ENCODE measurements at regions not wholly inside any gene's neighbourhood (a gene's known extent, or its start where the extent isn't known, plus 50 kb on each side); places are given as distances from the start of the nearest gene placed in this dataset.

DNA sequence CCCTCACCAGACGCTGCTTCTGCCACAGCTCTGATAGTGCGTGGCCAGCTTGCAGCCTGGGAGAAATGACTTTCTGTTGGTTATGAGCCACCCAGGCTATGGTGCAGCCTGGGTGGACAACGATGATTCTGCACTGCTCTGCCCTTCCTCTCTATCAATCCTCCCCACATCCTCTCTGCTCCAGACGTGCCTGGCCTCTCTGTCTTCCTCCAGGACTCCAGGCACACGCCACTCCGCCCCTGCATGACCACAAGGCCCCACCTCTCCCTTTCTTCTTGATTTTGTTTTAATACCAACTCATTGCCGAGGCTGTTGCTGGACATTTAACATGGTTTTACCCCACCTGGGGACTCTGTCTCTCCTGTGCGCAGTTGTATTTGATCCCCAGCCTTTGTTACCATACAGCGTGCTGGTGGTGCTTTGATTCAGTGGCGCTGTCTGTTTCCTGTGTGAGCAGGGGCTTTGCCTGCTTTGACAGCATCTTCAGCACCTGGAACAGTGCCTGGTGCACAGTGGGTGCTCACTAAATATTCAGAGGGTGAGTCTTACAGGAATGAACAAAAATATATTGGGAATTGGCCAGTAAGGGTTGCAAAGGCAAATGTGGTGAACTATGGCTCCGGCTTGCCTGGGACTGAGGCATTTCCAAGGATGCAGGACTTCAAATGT lies 280.9 kb downstream of the CDH26 start:
- TF ChIP-seq ESRRG (CRISPR knock-in tag; IDR thresholded peaks at IDR 0.05): no peak
- ATAC-seq: no peak

DNA sequence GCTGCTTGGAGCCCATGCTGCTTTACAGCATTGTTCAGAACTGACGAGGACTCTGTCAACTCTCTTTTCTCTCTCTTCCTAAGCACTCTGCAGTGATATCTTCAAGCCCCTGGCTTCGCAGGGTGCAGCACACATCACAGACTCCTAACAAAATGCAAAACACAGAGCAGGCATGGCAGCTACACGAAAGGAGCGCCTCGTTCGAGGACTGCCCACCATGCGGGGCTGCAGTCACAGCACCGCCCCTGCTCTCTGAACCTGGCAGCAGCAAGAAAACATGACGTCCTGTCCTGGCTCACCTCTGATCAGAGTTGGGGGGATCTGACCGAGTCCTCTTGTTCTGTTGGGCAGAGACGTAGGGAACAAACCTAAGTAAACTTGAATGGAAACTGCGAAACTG lies 281.7 kb downstream of the CDH26 start:
- TF ChIP-seq TOX (CRISPR knock-in tag; IDR thresholded peaks at IDR 0.05; ENCODE audit: borderline replicate concordance): no peak
- no peak for TF ChIP-seq BACH2 (CRISPR knock-in tag; IDR thresholded peaks at IDR 0.05; ENCODE audit: borderline replicate concordance)
- TF ChIP-seq OSR1 (CRISPR knock-in tag; IDR thresholded peaks at IDR 0.05): no peak
- TF ChIP-seq ZFP3 (CRISPR knock-in tag; IDR thresholded peaks at IDR 0.05): no peak
- no peak for TF ChIP-seq TCF4 (CRISPR knock-in tag; IDR thresholded peaks at IDR 0.05; ENCODE audit: borderline replicate concordance)
- no peak for TF ChIP-seq SNAI2 (CRISPR knock-in tag; IDR thresholded peaks at IDR 0.05)
- ATAC-seq: no peak

DNA sequence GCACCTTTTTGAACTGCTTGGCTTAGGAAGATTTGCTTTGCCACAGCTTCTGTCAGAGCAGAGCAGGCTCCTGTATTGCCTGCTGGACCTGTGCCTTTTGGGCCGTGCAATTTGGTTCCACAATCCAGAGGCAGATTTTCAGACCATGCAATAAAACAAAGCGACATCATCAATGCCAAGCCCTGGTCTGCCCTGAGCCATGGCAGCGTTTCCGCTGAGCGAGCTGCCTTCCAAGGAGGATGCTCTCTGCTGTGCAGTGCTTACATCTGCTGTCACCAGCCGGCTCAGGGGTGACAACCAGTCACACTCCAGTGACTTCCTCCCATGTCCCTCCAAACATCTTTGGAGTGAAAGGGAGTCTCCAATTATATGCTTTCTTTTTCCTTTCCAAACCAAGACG lies 282.2 kb downstream of the CDH26 start:
- ATAC-seq: no peak
- TF ChIP-seq TOX (CRISPR knock-in tag; IDR thresholded peaks at IDR 0.05; ENCODE audit: borderline replicate concordance) (no peak), PPARA (CRISPR knock-in tag; IDR thresholded peaks at IDR 0.05; ENCODE audit: borderline replicate concordance) (no peak), CSDC2 (CRISPR knock-in tag; IDR thresholded peaks at IDR 0.05) (no peak), BACH2 (CRISPR knock-in tag; IDR thresholded peaks at IDR 0.05; ENCODE audit: borderline replicate concordance) (no peak), ARNTL (CRISPR knock-in tag; IDR thresholded peaks at IDR 0.05; ENCODE audit: borderline replicate concordance, low read depth) (no peak), ZFP30 (CRISPR knock-in tag; IDR thresholded peaks at IDR 0.05) (no peak), ZNF70 (CRISPR knock-in tag; IDR thresholded peaks at IDR 0.05) (no peak), ZNF565 (CRISPR knock-in tag; conservative IDR thresholded peaks at IDR 0.05; ENCODE audit: low read depth) (no peak)

DNA sequence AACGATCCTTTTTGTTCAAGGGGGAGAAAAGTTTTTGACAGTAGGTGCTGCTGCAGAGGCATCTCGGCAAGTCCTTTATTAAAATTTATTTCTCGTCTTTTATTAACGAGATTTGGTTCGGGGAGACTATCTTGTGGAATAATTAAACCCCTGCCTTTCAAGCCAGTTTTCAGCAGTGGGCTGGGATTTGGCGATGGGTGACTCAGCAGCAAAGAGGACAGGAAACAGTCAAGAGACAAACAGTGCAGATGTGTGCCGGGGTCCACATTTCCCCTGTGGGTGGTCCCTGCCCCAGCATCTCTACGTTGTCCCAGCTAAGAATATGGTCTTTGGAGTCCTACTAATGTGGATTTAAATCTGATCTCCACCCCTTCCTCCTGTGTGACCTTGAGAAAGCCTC lies 282.8 kb downstream of the CDH26 start:
- no peak for TF ChIP-seq ZFP3 (CRISPR knock-in tag; IDR thresholded peaks at IDR 0.05)
- ATAC-seq: no peak

DNA sequence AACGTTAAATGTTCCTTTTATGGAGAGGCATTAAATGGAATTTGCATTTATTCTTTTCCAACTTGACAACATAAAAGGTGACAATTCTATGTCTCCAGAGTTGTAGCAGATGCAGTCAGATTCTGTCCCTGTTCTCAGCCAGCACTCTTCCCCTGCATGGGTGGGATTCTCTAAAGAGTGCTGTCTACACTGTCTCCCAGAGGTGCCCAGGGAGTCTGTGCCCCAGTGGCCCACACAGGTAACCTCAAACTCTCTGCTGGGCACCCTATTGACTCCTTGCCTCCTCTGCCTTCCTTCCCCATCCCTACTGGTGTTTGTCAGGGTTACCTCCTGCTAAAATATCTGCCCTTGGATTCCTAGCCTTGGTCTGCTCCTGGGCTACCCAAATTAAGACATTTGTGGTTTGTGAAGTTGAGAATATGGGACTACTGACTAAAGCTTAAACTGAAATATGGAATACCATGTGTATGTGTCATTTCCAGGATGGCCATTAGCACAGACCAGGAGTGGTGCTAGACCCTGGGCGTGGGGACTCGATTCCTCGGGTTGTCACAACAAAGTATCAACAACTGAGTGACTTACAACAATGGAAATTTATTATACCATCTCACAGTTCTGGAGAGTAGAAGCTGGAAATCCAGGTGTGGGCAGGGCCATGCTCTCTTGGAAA lies 284.7 kb downstream of the CDH26 start:
- ATAC-seq: no peak
- TF ChIP-seq, protein P1, sequence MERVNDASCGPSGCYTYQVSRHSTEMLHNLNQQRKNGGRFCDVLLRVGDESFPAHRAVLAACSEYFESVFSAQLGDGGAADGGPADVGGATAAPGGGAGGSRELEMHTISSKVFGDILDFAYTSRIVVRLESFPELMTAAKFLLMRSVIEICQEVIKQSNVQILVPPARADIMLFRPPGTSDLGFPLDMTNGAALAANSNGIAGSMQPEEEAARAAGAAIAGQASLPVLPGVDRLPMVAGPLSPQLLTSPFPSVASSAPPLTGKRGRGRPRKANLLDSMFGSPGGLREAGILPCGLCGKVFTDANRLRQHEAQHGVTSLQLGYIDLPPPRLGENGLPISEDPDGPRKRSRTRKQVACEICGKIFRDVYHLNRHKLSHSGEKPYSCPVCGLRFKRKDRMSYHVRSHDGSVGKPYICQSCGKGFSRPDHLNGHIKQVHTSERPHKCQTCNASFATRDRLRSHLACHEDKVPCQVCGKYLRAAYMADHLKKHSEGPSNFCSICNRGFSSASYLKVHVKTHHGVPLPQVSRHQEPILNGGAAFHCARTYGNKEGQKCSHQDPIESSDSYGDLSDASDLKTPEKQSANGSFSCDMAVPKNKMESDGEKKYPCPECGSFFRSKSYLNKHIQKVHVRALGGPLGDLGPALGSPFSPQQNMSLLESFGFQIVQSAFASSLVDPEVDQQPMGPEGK (CRISPR knock-in tag; IDR thresholded peaks at IDR 0.05; ENCODE audit: borderline replicate concordance): no peak
- no peak for TF ChIP-seq TOX (CRISPR knock-in tag; IDR thresholded peaks at IDR 0.05; ENCODE audit: borderline replicate concordance)
- no peak for TF ChIP-seq GLIS3 (CRISPR knock-in tag; IDR thresholded peaks at IDR 0.05)
- TF ChIP-seq, protein P2, sequence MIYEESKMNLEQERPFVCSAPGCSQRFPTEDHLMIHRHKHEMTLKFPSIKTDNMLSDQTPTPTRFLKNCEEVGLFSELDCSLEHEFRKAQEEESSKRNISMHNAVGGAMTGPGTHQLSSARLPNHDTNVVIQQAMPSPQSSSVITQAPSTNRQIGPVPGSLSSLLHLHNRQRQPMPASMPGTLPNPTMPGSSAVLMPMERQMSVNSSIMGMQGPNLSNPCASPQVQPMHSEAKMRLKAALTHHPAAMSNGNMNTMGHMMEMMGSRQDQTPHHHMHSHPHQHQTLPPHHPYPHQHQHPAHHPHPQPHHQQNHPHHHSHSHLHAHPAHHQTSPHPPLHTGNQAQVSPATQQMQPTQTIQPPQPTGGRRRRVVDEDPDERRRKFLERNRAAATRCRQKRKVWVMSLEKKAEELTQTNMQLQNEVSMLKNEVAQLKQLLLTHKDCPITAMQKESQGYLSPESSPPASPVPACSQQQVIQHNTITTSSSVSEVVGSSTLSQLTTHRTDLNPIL (CRISPR knock-in tag; IDR thresholded peaks at IDR 0.05; ENCODE audit: low read depth): no peak
- no peak for TF ChIP-seq CSDC2 (CRISPR knock-in tag; IDR thresholded peaks at IDR 0.05)
- no peak for TF ChIP-seq SNAI2 (CRISPR knock-in tag; IDR thresholded peaks at IDR 0.05)
- no peak for TF ChIP-seq ZNF565 (CRISPR knock-in tag; conservative IDR thresholded peaks at IDR 0.05; ENCODE audit: low read depth)
- no peak for TF ChIP-seq ZNF70 (CRISPR knock-in tag; IDR thresholded peaks at IDR 0.05)
- no peak for TF ChIP-seq ZC3H10 (CRISPR knock-in tag; IDR thresholded peaks at IDR 0.05)
- TF ChIP-seq, protein P3, sequence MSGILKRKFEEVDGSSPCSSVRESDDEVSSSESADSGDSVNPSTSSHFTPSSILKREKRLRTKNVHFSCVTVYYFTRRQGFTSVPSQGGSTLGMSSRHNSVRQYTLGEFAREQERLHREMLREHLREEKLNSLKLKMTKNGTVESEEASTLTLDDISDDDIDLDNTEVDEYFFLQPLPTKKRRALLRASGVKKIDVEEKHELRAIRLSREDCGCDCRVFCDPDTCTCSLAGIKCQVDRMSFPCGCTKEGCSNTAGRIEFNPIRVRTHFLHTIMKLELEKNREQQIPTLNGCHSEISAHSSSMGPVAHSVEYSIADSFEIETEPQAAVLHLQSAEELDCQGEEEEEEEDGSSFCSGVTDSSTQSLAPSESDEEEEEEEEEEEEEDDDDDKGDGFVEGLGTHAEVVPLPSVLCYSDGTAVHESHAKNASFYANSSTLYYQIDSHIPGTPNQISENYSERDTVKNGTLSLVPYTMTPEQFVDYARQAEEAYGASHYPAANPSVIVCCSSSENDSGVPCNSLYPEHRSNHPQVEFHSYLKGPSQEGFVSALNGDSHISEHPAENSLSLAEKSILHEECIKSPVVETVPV (CRISPR knock-in tag; IDR thresholded peaks at IDR 0.05): no peak
- no peak for TF ChIP-seq ZFP30 (CRISPR knock-in tag; IDR thresholded peaks at IDR 0.05)
- TF ChIP-seq ZNF8 (CRISPR knock-in tag; IDR thresholded peaks at IDR 0.05): no peak
- no peak for TF ChIP-seq ZFP3 (CRISPR knock-in tag; IDR thresholded peaks at IDR 0.05)
- TF ChIP-seq, protein P4, sequence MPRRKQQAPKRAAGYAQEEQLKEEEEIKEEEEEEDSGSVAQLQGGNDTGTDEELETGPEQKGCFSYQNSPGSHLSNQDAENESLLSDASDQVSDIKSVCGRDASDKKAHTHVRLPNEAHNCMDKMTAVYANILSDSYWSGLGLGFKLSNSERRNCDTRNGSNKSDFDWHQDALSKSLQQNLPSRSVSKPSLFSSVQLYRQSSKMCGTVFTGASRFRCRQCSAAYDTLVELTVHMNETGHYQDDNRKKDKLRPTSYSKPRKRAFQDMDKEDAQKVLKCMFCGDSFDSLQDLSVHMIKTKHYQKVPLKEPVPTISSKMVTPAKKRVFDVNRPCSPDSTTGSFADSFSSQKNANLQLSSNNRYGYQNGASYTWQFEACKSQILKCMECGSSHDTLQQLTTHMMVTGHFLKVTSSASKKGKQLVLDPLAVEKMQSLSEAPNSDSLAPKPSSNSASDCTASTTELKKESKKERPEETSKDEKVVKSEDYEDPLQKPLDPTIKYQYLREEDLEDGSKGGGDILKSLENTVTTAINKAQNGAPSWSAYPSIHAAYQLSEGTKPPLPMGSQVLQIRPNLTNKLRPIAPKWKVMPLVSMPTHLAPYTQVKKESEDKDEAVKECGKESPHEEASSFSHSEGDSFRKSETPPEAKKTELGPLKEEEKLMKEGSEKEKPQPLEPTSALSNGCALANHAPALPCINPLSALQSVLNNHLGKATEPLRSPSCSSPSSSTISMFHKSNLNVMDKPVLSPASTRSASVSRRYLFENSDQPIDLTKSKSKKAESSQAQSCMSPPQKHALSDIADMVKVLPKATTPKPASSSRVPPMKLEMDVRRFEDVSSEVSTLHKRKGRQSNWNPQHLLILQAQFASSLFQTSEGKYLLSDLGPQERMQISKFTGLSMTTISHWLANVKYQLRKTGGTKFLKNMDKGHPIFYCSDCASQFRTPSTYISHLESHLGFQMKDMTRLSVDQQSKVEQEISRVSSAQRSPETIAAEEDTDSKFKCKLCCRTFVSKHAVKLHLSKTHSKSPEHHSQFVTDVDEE (CRISPR knock-in tag; IDR thresholded peaks at IDR 0.05): no peak
- no peak for TF ChIP-seq PPARA (CRISPR knock-in tag; IDR thresholded peaks at IDR 0.05; ENCODE audit: borderline replicate concordance)
- no peak for TF ChIP-seq BACH2 (CRISPR knock-in tag; IDR thresholded peaks at IDR 0.05; ENCODE audit: borderline replicate concordance)
- TF ChIP-seq, protein P5, sequence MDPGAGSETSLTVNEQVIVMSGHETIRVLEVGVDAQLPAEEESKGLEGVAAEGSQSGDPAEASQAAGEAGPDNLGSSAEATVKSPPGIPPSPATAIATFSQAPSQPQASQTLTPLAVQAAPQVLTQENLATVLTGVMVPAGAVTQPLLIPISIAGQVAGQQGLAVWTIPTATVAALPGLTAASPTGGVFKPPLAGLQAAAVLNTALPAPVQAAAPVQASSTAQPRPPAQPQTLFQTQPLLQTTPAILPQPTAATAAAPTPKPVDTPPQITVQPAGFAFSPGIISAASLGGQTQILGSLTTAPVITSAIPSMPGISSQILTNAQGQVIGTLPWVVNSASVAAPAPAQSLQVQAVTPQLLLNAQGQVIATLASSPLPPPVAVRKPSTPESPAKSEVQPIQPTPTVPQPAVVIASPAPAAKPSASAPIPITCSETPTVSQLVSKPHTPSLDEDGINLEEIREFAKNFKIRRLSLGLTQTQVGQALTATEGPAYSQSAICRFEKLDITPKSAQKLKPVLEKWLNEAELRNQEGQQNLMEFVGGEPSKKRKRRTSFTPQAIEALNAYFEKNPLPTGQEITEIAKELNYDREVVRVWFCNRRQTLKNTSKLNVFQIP (CRISPR knock-in tag; IDR thresholded peaks at IDR 0.05; ENCODE audit: borderline replicate concordance, low read depth): no peak
- TF ChIP-seq OSR1 (CRISPR knock-in tag; IDR thresholded peaks at IDR 0.05): no peak
